Activated CD4-positive, alpha-beta memory T cell treated with anti-CD3 and anti-CD28 coated beads for 36 hours (primary cell): ENCODE measurements at regions not wholly inside any gene's neighbourhood (a gene's known extent, or its start where the extent isn't known, plus 50 kb on each side); places are given as distances from the start of the nearest gene placed in this dataset.

ENCODE experiments used
- CTCF ChIA-PET: fragments of 350-600 bp; sonication (Branson Sonifier 250); formaldehyde crosslinking; loops from one replicate; lab custom pipeline; 2021; ENCODE audit warnings: antibody characterized with exemption, inconsistent platforms; lab: Charles Lee
- POLR2A ChIA-PET: fragments of 350-600 bp; sonication (Branson Sonifier 250); formaldehyde crosslinking; loops from one replicate; lab custom pipeline; 2021; ENCODE audit warnings: antibody characterized with exemption; lab: Charles Lee
- DNase-seq: peaks from one replicate; pipeline ENCODE4 v3.0.0-alpha.2; 2020
- H3K27ac Mint-ChIP-seq: one replicate; pipeline ENCODE4 v1.8.0; 2021; ENCODE audit warnings: mixed read lengths
- H3K27me3 Mint-ChIP-seq: one replicate; pipeline ENCODE4 v1.8.0; 2021; ENCODE audit warnings: mixed read lengths
- H3K36me3 Mint-ChIP-seq: one replicate; pipeline ENCODE4 v1.8.0; 2021; ENCODE audit warnings: mixed read lengths
- H3K4me1 Mint-ChIP-seq: one replicate; pipeline ENCODE4 v1.8.0; 2021; ENCODE audit warnings: low read depth, mixed read lengths
- H3K4me3 Mint-ChIP-seq: one replicate; pipeline ENCODE4 v1.8.0; 2021; ENCODE audit warnings: mild to moderate bottlenecking, mixed read lengths
- H3K9me3 Mint-ChIP-seq: one replicate; pipeline ENCODE4 v1.8.0; 2021; ENCODE audit warnings: mixed read lengths
- intact Hi-C: fragments of 100-400 bp; cut with micrococcal nuclease; formaldehyde crosslinking; loops from one replicate; pipeline ENCODE4 v1.15.1; 2023

DNA sequence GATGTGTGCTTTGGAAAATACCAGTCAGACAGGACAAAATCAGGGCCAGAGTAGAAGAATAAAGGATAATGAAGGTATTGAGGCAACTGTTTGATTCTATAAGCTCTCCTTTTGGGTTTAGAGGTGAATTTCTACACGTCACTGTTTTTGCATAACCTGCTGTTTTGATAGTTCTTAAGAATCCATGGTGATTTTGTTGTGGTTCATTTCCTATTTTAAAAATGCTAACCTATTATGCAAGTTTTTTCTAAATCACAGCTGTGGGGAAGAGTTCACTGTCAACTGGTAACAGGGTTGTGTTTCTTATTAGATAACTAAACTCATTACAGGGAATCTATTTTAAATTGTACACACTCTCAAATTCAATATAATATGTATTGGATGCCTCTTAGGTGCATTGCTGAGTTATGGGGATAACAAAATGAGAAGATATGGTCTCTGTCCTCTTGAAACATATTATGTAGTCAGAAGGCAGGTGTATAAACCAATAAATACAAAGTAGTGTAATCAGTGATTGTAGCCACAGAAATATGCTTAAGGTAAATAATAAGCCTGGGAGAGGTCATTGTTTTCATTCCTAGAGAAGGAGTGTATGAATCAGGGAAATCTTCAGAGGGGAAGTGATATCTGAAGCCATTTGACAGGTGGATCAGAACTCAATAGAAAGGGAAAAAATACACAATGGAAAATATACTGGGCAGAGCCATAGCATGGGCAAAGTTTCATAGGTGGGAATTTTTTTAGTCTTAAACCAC lies 192.5 kb downstream of the FAT3 start:
- H3K27ac Mint-ChIP-seq, result no peak overlapping the region
- H3K4me3 Mint-ChIP-seq, result no peak overlapping the region
- no peaks in the 10 kb centered on the region for H3K27me3 Mint-ChIP-seq
- no peaks in the 10 kb centered on the region for H3K9me3 Mint-ChIP-seq
- POLR2A ChIA-PET, result no interaction called here
- no peaks in the 10 kb centered on the region for H3K4me1 Mint-ChIP-seq
- intact Hi-C loops, result no loop called here
- CTCF ChIA-PET, result no interaction called here
- no peaks in the 10 kb centered on the region for H3K36me3 Mint-ChIP-seq
- DNase-seq, result no peak

- no peak overlapping the region for H3K4me3 Mint-ChIP-seq
- H3K9me3 Mint-ChIP-seq, result peaks cover 8% of the 10 kb centered on the region
Measured at GRCh38 chr11:92423115-92424034, 198.8 kb downstream of the FAT3 start.

DNA sequence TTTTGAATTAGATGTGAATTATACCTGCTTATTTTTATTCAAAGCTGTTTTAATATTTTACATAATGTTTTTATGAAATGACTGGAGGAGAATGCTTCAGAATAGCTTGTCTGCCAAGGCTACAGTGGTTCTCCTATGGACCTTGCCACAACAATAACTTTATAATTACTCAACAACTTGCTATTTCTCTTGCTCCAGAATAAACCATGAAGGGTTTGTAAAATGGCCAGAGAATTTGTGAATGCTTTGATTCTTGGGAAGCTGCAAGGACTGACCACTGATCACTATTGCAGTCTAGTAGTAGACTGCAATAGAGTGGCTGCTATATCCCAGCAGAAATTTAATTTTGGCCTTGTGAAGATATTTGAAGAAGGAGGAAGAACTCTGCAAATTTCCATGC lies 199.7 kb downstream of the FAT3 start:
- H3K4me3 Mint-ChIP-seq, result no peak overlapping the region
- H3K9me3 Mint-ChIP-seq, result peaks cover 11% of the 10 kb centered on the region
- H3K36me3 Mint-ChIP-seq, result no peaks in the 10 kb centered on the region
- H3K27me3 Mint-ChIP-seq, result no peaks in the 10 kb centered on the region
- ChIA-PET POLR2A (no interaction called here), CTCF (no interaction called here)
- intact Hi-C loops, result no loop called here
- no peak overlapping the region for H3K27ac Mint-ChIP-seq
- H3K4me1 Mint-ChIP-seq, result no peaks in the 10 kb centered on the region
- DNase-seq, result no peak

More at GRCh38 chr11:92423115-92424034, 198.8 kb downstream of the FAT3 start:
- POLR2A ChIA-PET, result no interaction called here
- no peaks in the 10 kb centered on the region for H3K36me3 Mint-ChIP-seq
- H3K27ac Mint-ChIP-seq, result no peak overlapping the region
- DNase-seq, result no peak
- CTCF ChIA-PET, result no interaction called here
- intact Hi-C loops, result no loop called here
- H3K27me3 Mint-ChIP-seq, result no peaks in the 10 kb centered on the region
- H3K4me1 Mint-ChIP-seq, result no peaks in the 10 kb centered on the region

GRCh38 chr11:92425127-92425526 lies 200.5 kb downstream of the FAT3 start:
- DNase-seq, result no peak
- Mint-ChIP-seq H3K4me3 (no peak overlapping the region), H3K27me3 (no peaks in the 10 kb centered on the region), H3K36me3 (no peaks in the 10 kb centered on the region), H3K9me3 (peaks cover 17% of the 10 kb centered on the region), H3K27ac (no peak overlapping the region), H3K4me1 (no peaks in the 10 kb centered on the region)
- intact Hi-C loops, result no loop called here
- CTCF ChIA-PET, result interaction anchor here (0.7 kb wide), 1 partner anchor 315 kb away, joined by 3 read pairs; no protein-coding TSS in a partner anchor
- POLR2A ChIA-PET, result no interaction called here

- no peaks in the 10 kb centered on the region for H3K27me3 Mint-ChIP-seq
- intact Hi-C loops, result no loop called here
- H3K4me1 Mint-ChIP-seq, result no peaks in the 10 kb centered on the region
- H3K36me3 Mint-ChIP-seq, result no peaks in the 10 kb centered on the region
- CTCF ChIA-PET, result no interaction called here
- H3K9me3 Mint-ChIP-seq, result peaks cover 11% of the 10 kb centered on the region
- POLR2A ChIA-PET, result no interaction called here
- H3K27ac Mint-ChIP-seq, result no peak overlapping the region
- no peak for DNase-seq
- no peak overlapping the region for H3K4me3 Mint-ChIP-seq
Measured at GRCh38 chr11:92432515-92432914, 207.9 kb downstream of the FAT3 start.

DNA sequence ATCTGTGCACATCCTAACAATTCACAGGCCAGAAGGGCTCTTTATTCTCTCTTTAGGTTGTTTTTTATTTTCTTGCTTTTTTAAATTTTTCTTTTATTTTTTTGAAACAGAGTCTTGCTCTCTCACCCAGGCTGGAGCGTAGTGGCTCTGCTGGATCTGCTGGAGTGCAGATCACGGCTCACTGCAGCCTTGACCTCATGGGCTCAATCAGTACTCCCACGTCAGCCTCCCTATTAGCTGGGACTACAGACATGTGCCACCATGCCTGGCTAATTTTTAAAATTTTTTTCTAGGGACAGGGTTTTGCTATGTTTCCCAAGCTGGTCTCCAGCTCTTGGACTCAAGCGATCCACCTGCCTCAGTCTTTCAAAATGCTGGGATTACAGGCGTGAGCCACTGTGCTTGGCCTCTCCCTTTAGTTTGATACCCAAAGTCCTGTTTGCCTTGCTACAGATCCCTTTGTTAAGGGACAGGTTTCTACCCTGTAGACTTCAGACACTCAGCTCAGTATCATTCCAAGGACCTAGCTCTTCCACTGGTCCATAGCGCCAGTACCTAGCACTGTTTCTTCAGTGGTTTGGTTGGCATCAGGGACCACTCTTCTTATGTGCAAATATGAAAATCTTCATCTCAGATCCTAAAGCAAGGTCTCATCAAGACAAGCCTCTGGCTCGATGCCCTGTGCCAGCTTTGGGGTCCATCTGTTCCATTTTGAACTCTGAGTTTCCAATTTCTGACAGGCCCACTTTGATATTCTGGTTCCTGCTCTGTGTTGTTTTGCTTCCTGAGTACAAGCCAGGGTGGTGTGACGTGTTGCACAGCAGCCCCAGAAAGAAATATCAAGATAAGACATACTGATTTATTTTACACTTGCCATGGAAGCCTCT lies 211.7 kb downstream of the FAT3 start:
- POLR2A ChIA-PET, result no interaction called here

GRCh38 chr11:92439133-92439532 lies 214.5 kb downstream of the FAT3 start:
- H3K36me3 Mint-ChIP-seq, result no peaks in the 10 kb centered on the region
- intact Hi-C loops, result no loop called here
- H3K27ac Mint-ChIP-seq, result no peak overlapping the region
- H3K9me3 Mint-ChIP-seq, result no peaks in the 10 kb centered on the region
- H3K4me1 Mint-ChIP-seq, result no peaks in the 10 kb centered on the region
- POLR2A ChIA-PET, result no interaction called here
- DNase-seq, result no peak
- H3K27me3 Mint-ChIP-seq, result no peaks in the 10 kb centered on the region
- no peak overlapping the region for H3K4me3 Mint-ChIP-seq
- CTCF ChIA-PET, result no interaction called here

More for the DNA sequence above, 211.7 kb downstream of the FAT3 start:
- no peaks in the 10 kb centered on the region for H3K36me3 Mint-ChIP-seq
- CTCF ChIA-PET, result no interaction called here
- no peaks in the 10 kb centered on the region for H3K27me3 Mint-ChIP-seq
- no peak overlapping the region for H3K4me3 Mint-ChIP-seq
- H3K4me1 Mint-ChIP-seq, result no peaks in the 10 kb centered on the region
- intact Hi-C loops, result no loop called here
- no peak for DNase-seq
- H3K9me3 Mint-ChIP-seq, result no peaks in the 10 kb centered on the region
- no peak overlapping the region for H3K27ac Mint-ChIP-seq

DNA sequence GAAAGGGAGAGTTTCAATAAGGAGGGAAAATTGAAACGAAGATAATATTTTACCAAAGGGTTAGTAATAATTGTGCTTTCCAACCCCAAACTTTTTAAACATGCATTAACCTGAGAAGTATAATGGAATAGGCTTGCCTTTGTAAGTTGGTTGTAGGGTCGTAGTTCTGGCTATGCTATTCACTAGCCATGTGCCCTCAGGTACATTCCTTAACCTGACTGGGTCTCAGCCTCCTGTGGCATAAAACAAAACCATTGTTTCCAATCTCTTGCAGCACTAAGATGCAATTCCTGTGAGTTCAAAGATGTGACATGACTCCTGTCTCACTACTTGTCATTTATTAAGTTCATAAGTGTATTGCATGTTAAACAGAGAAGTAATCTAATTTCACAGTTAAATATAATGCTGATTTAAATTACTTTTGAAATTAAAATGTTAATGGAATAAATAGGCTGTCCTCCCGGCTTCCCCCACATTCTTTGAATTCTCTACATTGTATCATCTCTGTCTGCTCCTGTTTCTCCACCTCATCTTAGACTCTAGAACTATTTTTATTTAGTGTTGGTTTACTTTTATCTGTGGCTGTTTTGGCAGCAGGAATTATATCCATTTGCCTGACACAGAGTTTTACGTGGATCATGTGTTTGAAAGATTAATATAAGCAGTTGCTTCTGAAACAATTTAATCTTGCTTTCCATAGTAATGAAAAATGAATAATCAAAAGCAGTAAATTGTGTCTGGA lies 216.3 kb downstream of the FAT3 start:
- Mint-ChIP-seq H3K4me1 (no peaks in the 10 kb centered on the region), H3K9me3 (no peaks in the 10 kb centered on the region), H3K4me3 (no peak overlapping the region), H3K27ac (no peak overlapping the region), H3K27me3 (no peaks in the 10 kb centered on the region), H3K36me3 (no peaks in the 10 kb centered on the region)
- no peak for DNase-seq
- intact Hi-C loops, result no loop called here
- POLR2A ChIA-PET, result no interaction called here
- CTCF ChIA-PET, result no interaction called here

GRCh38 chr11:92441443-92441726 lies 216.8 kb downstream of the FAT3 start:
- Mint-ChIP-seq H3K36me3 (no peaks in the 10 kb centered on the region), H3K27ac (no peak overlapping the region), H3K4me3 (no peak overlapping the region), H3K27me3 (no peaks in the 10 kb centered on the region), H3K4me1 (no peaks in the 10 kb centered on the region), H3K9me3 (no peaks in the 10 kb centered on the region)
- POLR2A ChIA-PET, result no interaction called here
- CTCF ChIA-PET, result no interaction called here
- intact Hi-C loops, result no loop called here
- no peak for DNase-seq

- POLR2A ChIA-PET, result no interaction called here
- Mint-ChIP-seq H3K4me3 (no peak overlapping the region), H3K27ac (no peak overlapping the region), H3K36me3 (no peaks in the 10 kb centered on the region), H3K4me1 (no peaks in the 10 kb centered on the region), H3K9me3 (no peaks in the 10 kb centered on the region), H3K27me3 (no peaks in the 10 kb centered on the region)
- DNase-seq, result no peak
- CTCF ChIA-PET, result no interaction called here
- intact Hi-C loops, result no loop called here
Measured at GRCh38 chr11:92443199-92443598, 218.6 kb downstream of the FAT3 start.

- H3K27ac Mint-ChIP-seq, result no peak overlapping the region
- intact Hi-C loops, result no loop called here
- H3K27me3 Mint-ChIP-seq, result no peaks in the 10 kb centered on the region
- no peak overlapping the region for H3K4me3 Mint-ChIP-seq
- no peaks in the 10 kb centered on the region for H3K9me3 Mint-ChIP-seq
- H3K4me1 Mint-ChIP-seq, result no peaks in the 10 kb centered on the region
- POLR2A ChIA-PET, result no interaction called here
- DNase-seq, result no peak
- H3K36me3 Mint-ChIP-seq, result no peaks in the 10 kb centered on the region
- CTCF ChIA-PET, result no interaction called here
Measured at GRCh38 chr11:92447586-92447985, 223.0 kb downstream of the FAT3 start.
